ENCODE measurements at regions not wholly inside any gene's neighbourhood (a gene's known extent, or its start where the extent isn't known, plus 50 kb on each side); places are given as distances from the start of the nearest gene placed in this dataset.

DNA sequence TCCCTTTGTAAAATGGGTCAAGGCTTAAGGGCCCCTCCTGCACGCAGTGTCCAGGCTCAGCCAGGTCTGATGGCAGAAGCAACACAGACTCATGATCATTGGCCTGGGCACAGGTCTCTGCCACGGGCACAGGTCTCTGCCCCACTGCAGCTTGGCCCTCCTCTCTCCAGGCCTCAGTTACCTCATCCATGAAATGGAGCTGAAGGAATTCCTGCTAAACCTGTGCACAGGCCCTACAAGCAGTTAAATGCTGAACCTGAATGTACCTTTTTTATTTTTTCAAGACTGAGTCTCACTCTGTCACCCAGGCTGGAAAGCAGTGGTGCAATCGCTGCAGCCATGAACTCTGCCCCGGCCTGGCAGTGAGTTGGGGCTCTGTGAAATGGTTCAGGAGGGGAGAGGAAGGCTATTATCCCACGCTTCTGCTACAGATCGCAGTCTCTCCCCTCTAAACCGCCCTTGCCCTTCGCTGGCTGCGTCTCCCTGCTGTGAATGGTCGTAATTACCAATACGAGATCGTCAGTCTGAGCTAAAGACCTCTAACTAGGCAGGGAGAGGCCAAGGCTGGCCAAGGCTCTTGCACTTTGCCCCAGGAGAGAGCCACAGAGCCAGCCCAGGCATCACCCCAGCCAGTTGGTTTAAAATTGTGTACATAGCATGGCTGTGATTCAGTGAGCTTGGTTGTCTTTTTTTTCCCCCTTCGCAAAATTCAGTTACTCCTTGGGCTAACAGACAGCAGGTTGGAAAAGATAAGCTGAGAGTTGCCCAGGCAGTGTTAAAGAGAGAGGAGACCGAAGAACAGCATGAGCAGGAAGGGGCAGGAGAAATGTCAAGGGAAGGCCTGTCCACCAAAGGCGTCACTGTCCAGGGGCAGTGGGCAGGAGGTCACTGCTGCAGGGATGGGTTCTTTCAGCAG is 93.0 kb upstream of the KCTD7 start:
- H2BK5ac ChIP-seq (ENCODE audit: low read depth, low read length, poor library complexity): no peak overlapping the region
- no peak overlapping the region for H3K18ac ChIP-seq (ENCODE audit: low read length)
- H3K9ac ChIP-seq (ENCODE audit: low read length): no peak overlapping the region
- H3K9me3 ChIP-seq (ENCODE audit: insufficient read depth, low read depth, low read length): no peaks in the 10 kb centered on the region
- no peak overlapping the region for H3K23ac ChIP-seq (ENCODE audit: low read length)
- H2BK12ac ChIP-seq (ENCODE audit: low read length): no peak overlapping the region
- no CpG with 5 or more reads among the region's 15 CpGs for WGBS (ENCODE audit: extremely low coverage, insufficient coverage, insufficient read length)
- no peak overlapping the region for H2AFZ ChIP-seq (ENCODE audit: insufficient read depth, low read length, poor library complexity)
- H4K8ac ChIP-seq (ENCODE audit: low read depth, low read length): no peak overlapping the region
- H4K91ac ChIP-seq (ENCODE audit: low read depth, low read length): no peak overlapping the region
- no peak overlapping the region for H2BK120ac ChIP-seq (ENCODE audit: insufficient read depth, low read length, poor library complexity)
- H3K27ac ChIP-seq (ENCODE audit: low read depth, low read length): no peak overlapping the region
- no peak overlapping the region for H3K4ac ChIP-seq (ENCODE audit: low read depth, low read length)
- no peak overlapping the region for H3K14ac ChIP-seq (ENCODE audit: low read length)
- no peak for DNase-seq
- H3K36me3 ChIP-seq (ENCODE audit: control insufficient read depth in 1 of 2, insufficient read depth in 2 of 2, low read length in 2 of 2): no peaks in the 10 kb centered on the region
- no peak overlapping the region for H4K12ac ChIP-seq (ENCODE audit: low read depth, low read length)
- no peaks in the 10 kb centered on the region for H3K4me1 ChIP-seq (ENCODE audit: control insufficient read depth in 1 of 2, insufficient read depth in 2 of 2, low read length in 2 of 2)
- no peaks in the 10 kb centered on the region for H3K27me3 ChIP-seq (ENCODE audit: insufficient read depth, low read length)
- H3K4me2 ChIP-seq (ENCODE audit: low read length): no peak overlapping the region
- H3K4me3 ChIP-seq (ENCODE audit: low read depth, low read length): no peak overlapping the region
- no peaks in the 10 kb centered on the region for H3K79me1 ChIP-seq (ENCODE audit: low read length)
- no peaks in the 10 kb centered on the region for H3K79me2 ChIP-seq (ENCODE audit: control insufficient read depth, insufficient read depth, low read length, poor library complexity)
- H2AK5ac ChIP-seq (ENCODE audit: low read length): no peak overlapping the region

DNA sequence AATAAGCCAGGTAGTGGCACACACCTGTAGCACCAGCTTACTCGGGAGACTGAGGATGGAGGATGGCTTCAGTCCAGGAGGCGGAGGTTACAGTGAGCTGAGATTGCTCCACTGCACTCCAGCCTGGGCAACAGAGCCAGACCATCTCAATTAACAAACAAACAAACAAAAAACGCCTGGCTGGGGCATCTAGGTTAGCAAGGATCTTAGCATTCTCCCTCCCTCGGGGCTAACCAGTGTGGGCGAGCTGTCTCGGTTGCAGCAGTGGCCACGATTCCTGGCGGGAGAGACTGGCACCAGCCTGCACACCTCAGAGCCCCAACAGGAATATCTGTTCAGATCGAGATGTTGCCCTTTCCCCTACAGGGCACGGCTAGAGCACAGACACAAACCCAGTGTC is 91.3 kb upstream of the KCTD7 start:
- Histone ChIP-seq H2BK5ac (ENCODE audit: low read depth, low read length, poor library complexity) (no peak overlapping the region), H3K23ac (ENCODE audit: low read length) (no peak overlapping the region), H3K27ac (ENCODE audit: low read depth, low read length) (no peak overlapping the region), H3K27me3 (ENCODE audit: insufficient read depth, low read length) (no peaks in the 10 kb centered on the region), H3K4me2 (ENCODE audit: low read length) (no peak overlapping the region), H3K4ac (ENCODE audit: low read depth, low read length) (no peak overlapping the region), H3K4me1 (ENCODE audit: control insufficient read depth in 1 of 2, insufficient read depth in 2 of 2, low read length in 2 of 2) (no peaks in the 10 kb centered on the region), H3K36me3 (ENCODE audit: control insufficient read depth in 1 of 2, insufficient read depth in 2 of 2, low read length in 2 of 2) (peaks cover 6 to 8% of the 10 kb centered on the region in 2 experiments), H4K8ac (ENCODE audit: low read depth, low read length) (no peak overlapping the region), H3K9ac (ENCODE audit: low read length) (no peak overlapping the region), H3K79me1 (ENCODE audit: low read length) (peaks cover 1% of the 10 kb centered on the region), H4K91ac (ENCODE audit: low read depth, low read length) (no peak overlapping the region), H2BK120ac (ENCODE audit: insufficient read depth, low read length, poor library complexity) (no peak overlapping the region), H2AK5ac (ENCODE audit: low read length) (no peak overlapping the region), H3K14ac (ENCODE audit: low read length) (no peak overlapping the region), H2BK12ac (ENCODE audit: low read length) (no peak overlapping the region), H3K4me3 (ENCODE audit: low read depth, low read length) (no peak overlapping the region), H3K79me2 (ENCODE audit: control insufficient read depth, insufficient read depth, low read length, poor library complexity) (no peaks in the 10 kb centered on the region), H3K18ac (ENCODE audit: low read length) (no peak overlapping the region), H2AFZ (ENCODE audit: insufficient read depth, low read length, poor library complexity) (no peak overlapping the region), H3K9me3 (ENCODE audit: insufficient read depth, low read depth, low read length) (no peaks in the 10 kb centered on the region), H4K12ac (ENCODE audit: low read depth, low read length) (no peak overlapping the region)
- DNase-seq: no peak
- no CpG with 5 or more reads among the region's 10 CpGs for WGBS (ENCODE audit: extremely low coverage, insufficient coverage, insufficient read length)

DNA sequence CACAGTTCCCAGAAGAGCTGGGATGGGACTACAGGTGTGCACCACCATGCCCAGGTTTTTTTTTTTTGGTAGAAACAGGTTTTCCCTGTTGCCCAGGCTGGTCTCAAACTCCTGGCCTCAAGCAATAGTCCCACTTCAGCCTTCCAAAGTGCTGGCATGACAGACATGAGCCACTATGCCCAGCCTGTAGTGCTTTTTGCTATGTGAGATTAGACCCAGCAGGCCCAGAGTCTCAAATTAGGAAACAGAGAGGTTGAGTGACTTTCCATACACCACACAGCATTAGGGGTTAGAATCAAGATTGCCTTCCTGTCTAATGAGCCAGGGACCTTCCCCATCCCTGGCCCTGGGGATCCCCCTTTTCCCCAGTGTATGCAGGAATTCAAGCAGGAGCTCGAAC is 90.8 kb upstream of the KCTD7 start:
- H3K27me3 ChIP-seq (ENCODE audit: insufficient read depth, low read length): no peaks in the 10 kb centered on the region
- no peak overlapping the region for H3K9ac ChIP-seq (ENCODE audit: low read length)
- no peak overlapping the region for H4K12ac ChIP-seq (ENCODE audit: low read depth, low read length)
- H3K79me2 ChIP-seq (ENCODE audit: control insufficient read depth, insufficient read depth, low read length, poor library complexity): no peaks in the 10 kb centered on the region
- H3K4me2 ChIP-seq (ENCODE audit: low read length): no peak overlapping the region
- no peak overlapping the region for H2BK5ac ChIP-seq (ENCODE audit: low read depth, low read length, poor library complexity)
- no CpG with 5 or more reads among the region's 1 CpG for WGBS (ENCODE audit: extremely low coverage, insufficient coverage, insufficient read length)
- no peak overlapping the region for H3K4me3 ChIP-seq (ENCODE audit: low read depth, low read length)
- no peak overlapping the region for H3K27ac ChIP-seq (ENCODE audit: low read depth, low read length)
- H2BK12ac ChIP-seq (ENCODE audit: low read length): no peak overlapping the region
- no peak overlapping the region for H3K4ac ChIP-seq (ENCODE audit: low read depth, low read length)
- H3K79me1 ChIP-seq (ENCODE audit: low read length): peaks cover 1% of the 10 kb centered on the region
- H3K36me3 ChIP-seq (ENCODE audit: control insufficient read depth in 1 of 2, insufficient read depth in 2 of 2, low read length in 2 of 2): peaks cover 6 to 8% of the 10 kb centered on the region in 2 experiments
- H2AFZ ChIP-seq (ENCODE audit: insufficient read depth, low read length, poor library complexity): no peak overlapping the region
- no peaks in the 10 kb centered on the region for H3K9me3 ChIP-seq (ENCODE audit: insufficient read depth, low read depth, low read length)
- H3K14ac ChIP-seq (ENCODE audit: low read length): no peak overlapping the region
- no peak overlapping the region for H2AK5ac ChIP-seq (ENCODE audit: low read length)
- no peak overlapping the region for H4K8ac ChIP-seq (ENCODE audit: low read depth, low read length)
- no peak overlapping the region for H3K18ac ChIP-seq (ENCODE audit: low read length)
- H4K91ac ChIP-seq (ENCODE audit: low read depth, low read length): no peak overlapping the region
- no peak overlapping the region for H2BK120ac ChIP-seq (ENCODE audit: insufficient read depth, low read length, poor library complexity)
- H3K4me1 ChIP-seq (ENCODE audit: control insufficient read depth in 1 of 2, insufficient read depth in 2 of 2, low read length in 2 of 2): peaks cover 2 to 3% of the 10 kb centered on the region in 2 experiments
- DNase-seq: peak in 1 of 2 donors; percentile 61
- H3K23ac ChIP-seq (ENCODE audit: low read length): no peak overlapping the region

DNA sequence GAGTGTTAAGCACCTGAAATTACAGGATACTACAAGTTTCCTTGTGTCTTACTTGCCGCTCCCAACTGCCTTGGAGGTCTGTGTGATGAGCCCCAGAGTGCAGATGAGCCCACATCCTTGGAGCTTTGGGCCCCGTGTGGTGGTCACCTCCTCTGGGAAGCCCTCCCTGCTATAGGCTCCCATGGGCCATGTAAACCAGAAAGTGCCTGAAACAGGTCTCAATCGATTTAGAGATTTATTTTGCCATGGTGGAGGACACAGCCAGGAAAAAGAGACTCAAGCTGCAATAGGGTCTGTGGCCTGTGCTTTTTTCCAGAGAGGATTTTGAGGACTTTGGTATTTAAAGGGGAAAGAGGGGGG is 89.4 kb upstream of the KCTD7 start:
- Histone ChIP-seq H4K12ac (ENCODE audit: low read depth, low read length) (no peak overlapping the region), H3K23ac (ENCODE audit: low read length) (no peak overlapping the region), H3K36me3 (ENCODE audit: control insufficient read depth in 1 of 2, insufficient read depth in 2 of 2, low read length in 2 of 2) (peaks cover 12% of the 10 kb centered on the region in 2 experiments), H3K4ac (ENCODE audit: low read depth, low read length) (no peak overlapping the region), H2AFZ (ENCODE audit: insufficient read depth, low read length, poor library complexity) (no peak overlapping the region), H3K9ac (ENCODE audit: low read length) (no peak overlapping the region), H3K9me3 (ENCODE audit: insufficient read depth, low read depth, low read length) (peaks cover 1% of the 10 kb centered on the region), H3K79me2 (ENCODE audit: control insufficient read depth, insufficient read depth, low read length, poor library complexity) (no peaks in the 10 kb centered on the region), H2BK5ac (ENCODE audit: low read depth, low read length, poor library complexity) (no peak overlapping the region), H3K27me3 (ENCODE audit: insufficient read depth, low read length) (no peaks in the 10 kb centered on the region), H2AK5ac (ENCODE audit: low read length) (no peak overlapping the region), H3K4me2 (ENCODE audit: low read length) (no peak overlapping the region), H3K27ac (ENCODE audit: low read depth, low read length) (no peak overlapping the region), H3K4me1 (ENCODE audit: control insufficient read depth in 1 of 2, insufficient read depth in 2 of 2, low read length in 2 of 2) (peaks cover 4 to 11% of the 10 kb centered on the region in 2 experiments), H4K8ac (ENCODE audit: low read depth, low read length) (no peak overlapping the region), H4K91ac (ENCODE audit: low read depth, low read length) (no peak overlapping the region), H3K79me1 (ENCODE audit: low read length) (peaks cover 1% of the 10 kb centered on the region), H3K18ac (ENCODE audit: low read length) (no peak overlapping the region), H2BK120ac (ENCODE audit: insufficient read depth, low read length, poor library complexity) (no peak overlapping the region), H2BK12ac (ENCODE audit: low read length) (no peak overlapping the region), H3K14ac (ENCODE audit: low read length) (no peak overlapping the region), H3K4me3 (ENCODE audit: low read depth, low read length) (no peak overlapping the region)
- WGBS (ENCODE audit: extremely low coverage, insufficient coverage, insufficient read length): no CpG with 5 or more reads among the region's 3 CpGs
- no peak for DNase-seq
